OCI-LY7 (cell line): ENCODE measurements at regions not wholly inside any gene's neighbourhood (a gene's known extent, or its start where the extent isn't known, plus 50 kb on each side); places are given as distances from the start of the nearest gene placed in this dataset.

Source experiments
- BruUV-seq: library from RNA; stranded (reverse); fragments of 400-500 nt; replicated peaks from 2 replicates; lab custom pipeline; 2021; lab: Mats Ljungman, UMichigan
- CTCF ChIA-PET: fragments of 300-600 bp; sonication (Branson Sonifier 250); formaldehyde crosslinking; loops from one replicate; lab custom pipeline; 2022; ENCODE audit warnings: antibody characterized with exemption; ENCODE audit not compliant: unreplicated experiment; lab: Charles Lee
- POLR2A ChIA-PET: fragments of 300-600 bp; sonication (Branson Sonifier 250); formaldehyde crosslinking; loops from one replicate; lab custom pipeline; 2022; ENCODE audit warnings: antibody characterized with exemption; lab: Charles Lee
- DNase-seq: peaks from one replicate; pipeline ENCODE4 v3.0.0-alpha.2; 2015; ENCODE audit warnings: low spot score
- H2AFZ ChIP-seq: fragments of 200-600 bp; sonication (generic), shearing (Covaris generic); 2 replicates; pipeline ENCODE4 v1.6.1; 2014; ENCODE audit warnings: mild to moderate bottlenecking, antibody characterized with exemption, low read length, moderate library complexity
- H3K27ac ChIP-seq: fragments of 200-600 bp; sonication (generic); 2 replicates; pipeline ENCODE4 v1.5.1; 2014; ENCODE audit warnings: mixed run types, low read depth, mild to moderate bottlenecking, moderate library complexity, low read length, inconsistent platforms; ENCODE audit not compliant: poor library complexity, severe bottlenecking
- H3K36me3 ChIP-seq: fragments of 200-600 bp; sonication (generic); 2 replicates; pipeline ENCODE4 v1.6.1; 2014; ENCODE audit warnings: mild to moderate bottlenecking, antibody characterized with exemption, low read length, moderate library complexity, mixed read lengths; ENCODE audit not compliant: insufficient read depth
- H3K4me1 ChIP-seq: fragments of 200-600 bp; sonication (generic); 2 replicates; pipeline ENCODE4 v1.5.1; 2014; ENCODE audit warnings: mild to moderate bottlenecking, low read length; ENCODE audit not compliant: insufficient read depth, poor library complexity, severe bottlenecking
- H3K4me2 ChIP-seq: fragments of 200-600 bp; sonication (generic); 2 replicates; pipeline ENCODE4 v1.6.1; 2014; ENCODE audit warnings: mild to moderate bottlenecking, low read length
- H3K4me3 ChIP-seq: fragments of 200-600 bp; sonication (generic); 2 replicates; pipeline ENCODE4 v1.5.1; 2014; ENCODE audit warnings: mild to moderate bottlenecking, low read depth, low read length; ENCODE audit not compliant: poor library complexity, severe bottlenecking
- H3K79me2 ChIP-seq: fragments of 200-600 bp; sonication (generic); 2 replicates; pipeline ENCODE4 v1.6.1; 2016; ENCODE audit warnings: low read depth, mild to moderate bottlenecking, low read length, moderate library complexity, mixed read lengths; ENCODE audit not compliant: insufficient read depth
- H3K9me2 ChIP-seq: fragments of 200-600 bp; sonication (generic); 2 replicates; pipeline ENCODE4 v1.6.1; 2016; ENCODE audit warnings: mild to moderate bottlenecking, low read length, mixed read lengths; ENCODE audit not compliant: insufficient read depth
- H3K9me3 ChIP-seq: fragments of 200-600 bp; sonication (generic); 2 replicates; pipeline ENCODE4 v1.6.1; 2014; ENCODE audit warnings: mild to moderate bottlenecking, mixed run types, low read length, mixed read lengths
- H4K20me1 ChIP-seq: fragments of 200-600 bp; sonication (generic); 2 replicates; pipeline ENCODE4 v1.6.1; 2014; ENCODE audit warnings: mild to moderate bottlenecking, antibody characterized with exemption, low read length, moderate library complexity, mixed read lengths; ENCODE audit not compliant: insufficient read depth
- CTCF ChIP-seq: fragments of 200-600 bp; sonication (generic); conservative IDR thresholded peaks from 2 replicates; pipeline ENCODE4 v1.5.1; 2014; ENCODE audit warnings: mild to moderate bottlenecking, antibody characterized with exemption, low read length, moderate library complexity, mixed read lengths
- EZH2phosphoT487 ChIP-seq: fragments of 200-600 bp; sonication (generic); IDR thresholded peaks from 2 replicates; pipeline ENCODE4 v1.6.1; 2018; ENCODE audit warnings: low read depth, borderline replicate concordance, mild to moderate bottlenecking, mixed run types, antibody characterized with exemption, low read length, moderate library complexity, mixed read lengths
- intact Hi-C: fragments of 100-400 bp; cut with micrococcal nuclease; formaldehyde crosslinking; loops from one replicate; pipeline ENCODE4 v1.10.0; 2022; ENCODE audit not compliant: unreplicated experiment

GRCh38 chr11:92384358-92384757 lies 159.7 kb downstream of the FAT3 start:
- Histone ChIP-seq H4K20me1 (no peaks in the 10 kb centered on the region), H3K9me2 (no peaks in the 10 kb centered on the region), H3K4me2 (no peak overlapping the region), H3K4me3 (no peak overlapping the region), H3K9me3 (no peaks in the 10 kb centered on the region), H2AFZ (no peak overlapping the region), H3K36me3 (no peaks in the 10 kb centered on the region), H3K27ac (no peak overlapping the region), H3K79me2 (no peaks in the 10 kb centered on the region), H3K4me1 (no peaks in the 10 kb centered on the region)
- intact Hi-C loops: no loop called here
- ChIA-PET CTCF (no interaction called here), POLR2A (no interaction called here)
- TF ChIP-seq EZH2phosphoT487 (no peak), CTCF (no peak)
- DNase-seq: no peak
- no TSS peak for BruUV-seq

GRCh38 chr11:92384802-92385201 lies 160.2 kb downstream of the FAT3 start:
- H3K27ac ChIP-seq: no peak overlapping the region
- H2AFZ ChIP-seq: no peak overlapping the region
- CTCF ChIA-PET: no interaction called here
- no peaks in the 10 kb centered on the region for H3K4me1 ChIP-seq
- no peak overlapping the region for H3K4me2 ChIP-seq
- H3K9me2 ChIP-seq: no peaks in the 10 kb centered on the region
- BruUV-seq: no TSS peak
- H3K4me3 ChIP-seq: no peak overlapping the region
- H3K9me3 ChIP-seq: no peaks in the 10 kb centered on the region
- POLR2A ChIA-PET: no interaction called here
- intact Hi-C loops: no loop called here
- H3K36me3 ChIP-seq: no peaks in the 10 kb centered on the region
- TF ChIP-seq EZH2phosphoT487 (no peak), CTCF (no peak)
- no peaks in the 10 kb centered on the region for H4K20me1 ChIP-seq
- H3K79me2 ChIP-seq: no peaks in the 10 kb centered on the region
- no peak for DNase-seq

- POLR2A ChIA-PET: interaction anchor here (0.5 kb wide), 1 partner anchor 65 kb away, joined by 3 read pairs; no protein-coding TSS in a partner anchor
These were observed 162.0 kb downstream of the FAT3 start for GRCh38 chr11:92386577-92386976.

More at GRCh38 chr11:92386577-92386976, 162.0 kb downstream of the FAT3 start:
- no peak overlapping the region for H3K4me2 ChIP-seq
- no peaks in the 10 kb centered on the region for H3K36me3 ChIP-seq
- H2AFZ ChIP-seq: no peak overlapping the region
- no peaks in the 10 kb centered on the region for H4K20me1 ChIP-seq
- CTCF ChIA-PET: no interaction called here
- H3K4me1 ChIP-seq: no peaks in the 10 kb centered on the region
- BruUV-seq: no TSS peak
- no peaks in the 10 kb centered on the region for H3K79me2 ChIP-seq
- intact Hi-C loops: no loop called here
- TF ChIP-seq EZH2phosphoT487 (no peak), CTCF (no peak)
- H3K4me3 ChIP-seq: no peak overlapping the region
- no peak overlapping the region for H3K27ac ChIP-seq
- no peaks in the 10 kb centered on the region for H3K9me2 ChIP-seq
- DNase-seq: no peak
- no peaks in the 10 kb centered on the region for H3K9me3 ChIP-seq
